Cardiac muscle cell (in vitro differentiated cells and primary cell): ENCODE measurements at regions not wholly inside any gene's neighbourhood (a gene's known extent, or its start where the extent isn't known, plus 50 kb on each side); places are given as distances from the start of the nearest gene placed in this dataset.
A peak's percentile ranks its signal among the peaks of the same experiment; 100 is the strongest.

ENCODE experiments used
- DNase-seq, 2 donors: peaks; one replicate each; pipeline versions ENCODE4 v3.0.0 to v3.0.0-alpha.2; 2010 to 2017; ENCODE audit warnings: low read depth in 1 of 2, low spot score in 1 of 2
- H3K27ac ChIP-seq: fragments of 200-600 bp; sonication (generic); 2 replicates; pipeline ENCODE4 v1.5.1; 2016
- H3K27me3 ChIP-seq: fragments of 200-600 bp; sonication (generic); 2 replicates; pipeline ENCODE4 v1.6.0; 2016; ENCODE audit warnings: control low read depth
- H3K36me3 ChIP-seq: fragments of 200-600 bp; sonication (generic); 2 replicates; pipeline ENCODE4 v1.5.1; 2016; ENCODE audit warnings: control low read depth
- H3K4me1 ChIP-seq: fragments of 200-600 bp; sonication (generic); 2 replicates; pipeline ENCODE4 v1.8.1; 2017; ENCODE audit warnings: low read depth, mild to moderate bottlenecking, mixed run types
- H3K4me3 ChIP-seq: fragments of 200-600 bp; sonication (generic); 2 replicates; pipeline ENCODE4 v1.5.1; 2016; ENCODE audit warnings: mild to moderate bottlenecking
- H3K9me3 ChIP-seq: fragments of 200-600 bp; sonication (generic); 2 replicates; pipeline ENCODE4 v1.5.1; 2017; ENCODE audit warnings: low read depth, mild to moderate bottlenecking, control low read depth
- CTCF ChIP-seq: IDR thresholded peaks from 2 replicates; pipeline ENCODE4 v1.5.1; 2012; ENCODE audit warnings: low read depth, mild to moderate bottlenecking, low read length

DNA sequence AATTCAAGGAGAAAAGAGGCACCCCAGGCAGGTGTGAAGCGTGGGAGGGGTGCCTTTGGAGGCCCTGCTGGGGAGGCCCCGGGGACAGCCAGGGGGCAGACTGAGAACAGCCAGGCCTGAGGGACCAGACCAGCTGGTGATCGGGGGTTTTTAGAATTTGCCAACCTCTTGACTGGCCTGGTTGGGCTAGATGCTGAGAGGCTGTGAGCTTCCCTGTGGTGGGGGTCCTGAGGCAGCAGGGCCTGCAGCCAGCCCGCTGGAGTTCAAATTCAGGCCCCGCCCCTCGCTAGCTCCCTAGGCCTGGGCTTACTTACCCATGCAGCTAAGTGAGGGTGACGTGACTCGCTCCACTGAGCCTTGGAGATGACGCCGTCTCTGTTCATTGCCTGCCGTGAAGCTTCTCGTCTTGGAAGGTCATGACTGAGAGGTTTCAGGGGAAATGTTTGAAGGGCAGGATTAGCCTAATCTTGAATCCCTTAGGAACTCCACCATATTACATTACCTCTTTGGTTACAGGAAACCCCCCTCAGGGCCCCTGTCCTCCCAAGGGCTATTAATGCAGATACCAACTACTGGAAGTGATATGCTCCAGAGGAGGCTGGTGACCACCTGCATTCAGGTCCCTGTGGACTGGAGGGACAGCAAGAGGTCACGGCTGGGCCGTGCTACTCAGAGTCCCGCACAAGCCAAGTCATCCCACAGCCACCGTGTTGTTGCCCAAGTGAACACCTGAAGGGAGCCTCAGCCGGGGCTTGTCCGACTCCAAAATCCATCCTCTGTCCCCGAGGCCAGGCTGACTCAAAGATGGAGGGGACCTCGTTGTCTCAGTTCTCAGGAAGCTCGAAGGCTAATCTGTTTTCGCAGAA, 73.9 kb upstream of the DUSP22 start:
- no peak overlapping the region for H3K4me3 ChIP-seq
- H3K27me3 ChIP-seq: no peaks in the 10 kb centered on the region
- H3K36me3 ChIP-seq: no peaks in the 10 kb centered on the region
- DNase-seq: no peak
- TF ChIP-seq CTCF: no peak
- no peak overlapping the region for H3K27ac ChIP-seq
- H3K4me1 ChIP-seq: peaks cover 4% of the 10 kb centered on the region
- no peaks in the 10 kb centered on the region for H3K9me3 ChIP-seq

- DNase-seq: no peak
- no peaks in the 10 kb centered on the region for H3K9me3 ChIP-seq
- H3K36me3 ChIP-seq: no peaks in the 10 kb centered on the region
- no peak for TF ChIP-seq CTCF
- no peak overlapping the region for H3K4me3 ChIP-seq
- H3K27me3 ChIP-seq: no peaks in the 10 kb centered on the region
- H3K4me1 ChIP-seq: peaks cover 4% of the 10 kb centered on the region
- no peak overlapping the region for H3K27ac ChIP-seq
Observed at GRCh38 chr6:219019-219570, 73.2 kb upstream of the DUSP22 start.

DNA sequence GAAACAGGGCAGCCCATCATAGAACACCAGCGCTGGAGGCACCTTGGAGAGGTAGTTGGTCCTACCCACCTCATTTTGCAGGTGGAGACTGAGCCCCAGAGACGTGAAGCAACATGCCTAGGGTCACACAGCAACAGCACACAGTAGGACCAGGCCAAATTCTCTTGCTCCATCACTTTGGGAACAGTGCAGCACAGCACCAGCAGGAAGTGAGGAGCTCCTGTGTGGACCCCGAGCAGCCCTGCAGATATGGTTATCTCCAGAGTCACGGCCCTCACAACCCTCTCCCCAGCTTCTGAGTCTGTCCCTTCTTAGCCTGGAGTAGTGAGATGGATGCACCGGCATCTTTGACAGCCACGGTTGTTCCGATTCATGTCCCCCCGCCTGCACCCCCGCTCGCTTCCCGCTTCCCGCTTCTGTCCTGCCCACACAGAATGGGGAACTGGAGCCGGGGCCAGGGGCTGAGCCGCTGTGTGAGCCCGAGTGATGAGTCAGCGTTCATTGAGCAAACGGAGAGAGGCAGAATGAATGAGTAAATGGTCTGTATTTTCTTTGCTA, 72.6 kb upstream of the DUSP22 start:
- peak in 1 of 2 donors; percentile 50 for DNase-seq
- Histone ChIP-seq H3K27ac (no peak overlapping the region), H3K4me3 (no peak overlapping the region), H3K4me1 (peaks cover 4% of the 10 kb centered on the region), H3K9me3 (no peaks in the 10 kb centered on the region), H3K27me3 (no peaks in the 10 kb centered on the region), H3K36me3 (no peaks in the 10 kb centered on the region)
- TF ChIP-seq CTCF: no peak

DNA sequence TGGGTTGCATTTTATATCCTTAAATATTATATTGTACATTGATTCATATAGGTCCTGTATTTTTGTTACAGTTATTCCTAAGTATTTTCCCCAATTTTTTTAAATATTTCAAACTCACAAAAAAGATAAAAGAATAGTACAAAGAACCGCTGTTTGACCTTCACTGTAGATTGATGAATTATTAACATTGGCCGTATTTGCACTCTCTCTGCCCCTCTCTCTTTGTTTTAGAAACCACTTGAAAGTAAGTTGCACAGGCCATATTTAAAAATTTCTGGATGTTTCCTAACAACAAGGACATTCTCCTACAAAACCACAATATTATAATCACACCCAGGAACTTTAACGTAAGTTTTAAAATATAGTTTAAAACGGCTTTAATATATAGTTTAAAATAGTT, 72.0 kb upstream of the DUSP22 start:
- H3K27me3 ChIP-seq: no peaks in the 10 kb centered on the region
- TF ChIP-seq CTCF: no peak
- no peak for DNase-seq
- H3K9me3 ChIP-seq: no peaks in the 10 kb centered on the region
- H3K27ac ChIP-seq: no peak overlapping the region
- no peak overlapping the region for H3K4me3 ChIP-seq
- peaks cover 4% of the 10 kb centered on the region for H3K4me1 ChIP-seq
- H3K36me3 ChIP-seq: no peaks in the 10 kb centered on the region

- H3K36me3 ChIP-seq: no peaks in the 10 kb centered on the region
- no peaks in the 10 kb centered on the region for H3K27me3 ChIP-seq
- no peak for TF ChIP-seq CTCF
- H3K9me3 ChIP-seq: no peaks in the 10 kb centered on the region
- DNase-seq: no peak
- no peak overlapping the region for H3K27ac ChIP-seq
- no peak overlapping the region for H3K4me3 ChIP-seq
- peaks cover 4% of the 10 kb centered on the region for H3K4me1 ChIP-seq
Observed at GRCh38 chr6:220721-221475, 71.4 kb upstream of the DUSP22 start.
